Osteoblast (primary cell): ENCODE measurements at regions not wholly inside any gene's neighbourhood (a gene's known extent, or its start where the extent isn't known, plus 50 kb on each side); places are given as distances from the start of the nearest gene placed in this dataset.

Source experiments
- DNase-seq: peaks from one replicate; pipeline ENCODE4 v3.0.0; 2011; ENCODE audit warnings: low spot score, mixed read lengths; ENCODE audit not compliant: insufficient read length; ENCODE audit errors: missing footprints
- H2AFZ ChIP-seq: 2 replicates; pipeline ENCODE4 v1.6.0; 2011; ENCODE audit warnings: mild to moderate bottlenecking, low read length
- H3K27ac ChIP-seq: 2 replicates; pipeline ENCODE4 v1.5.1; 2011; ENCODE audit warnings: mild to moderate bottlenecking, low read depth, low read length, moderate library complexity
- H3K27me3 ChIP-seq: 2 replicates; pipeline ENCODE4 v1.6.0; 2012; ENCODE audit warnings: mild to moderate bottlenecking, control low read depth, inconsistent platforms, low read length, moderate library complexity; ENCODE audit not compliant: insufficient read depth
- H3K36me3 ChIP-seq: 2 replicates; pipeline ENCODE4 v1.5.1; 2011; ENCODE audit warnings: mild to moderate bottlenecking, low read length, control low read depth, moderate library complexity; ENCODE audit not compliant: insufficient read depth
- H3K4me1 ChIP-seq: 2 replicates; pipeline ENCODE4 v1.5.1; 2011; ENCODE audit warnings: mild to moderate bottlenecking, low read length, control low read depth, moderate library complexity; ENCODE audit not compliant: insufficient read depth
- H3K4me2 ChIP-seq: 2 replicates; pipeline ENCODE4 v1.6.0; 2011; ENCODE audit warnings: mild to moderate bottlenecking, low read length; ENCODE audit not compliant: insufficient read depth
- H3K4me3 ChIP-seq: fragments of 200-600 bp; sonication (generic); 3 replicates; pipeline ENCODE4 v1.5.1; 2012; ENCODE audit warnings: mild to moderate bottlenecking, low read length, inconsistent platforms; ENCODE audit not compliant: insufficient read depth
- H3K79me2 ChIP-seq: 2 replicates; pipeline ENCODE4 v1.6.0; 2012; ENCODE audit warnings: mild to moderate bottlenecking, low read length, control low read depth, inconsistent platforms; ENCODE audit not compliant: insufficient read depth
- H3K9me3 ChIP-seq: 2 replicates; pipeline ENCODE4 v1.5.1; 2011; ENCODE audit warnings: low read depth, low read length, control low read depth
- H4K20me1 ChIP-seq: 2 replicates; pipeline ENCODE4 v1.6.0; 2012; ENCODE audit warnings: mild to moderate bottlenecking, low read length, control low read depth; ENCODE audit not compliant: insufficient read depth
- CTCF ChIP-seq: IDR thresholded peaks from 2 replicates; pipeline ENCODE4 v1.5.1; 2011; ENCODE audit warnings: mild to moderate bottlenecking, low read depth, low read length, moderate library complexity; ENCODE audit errors: extremely low read depth

DNA sequence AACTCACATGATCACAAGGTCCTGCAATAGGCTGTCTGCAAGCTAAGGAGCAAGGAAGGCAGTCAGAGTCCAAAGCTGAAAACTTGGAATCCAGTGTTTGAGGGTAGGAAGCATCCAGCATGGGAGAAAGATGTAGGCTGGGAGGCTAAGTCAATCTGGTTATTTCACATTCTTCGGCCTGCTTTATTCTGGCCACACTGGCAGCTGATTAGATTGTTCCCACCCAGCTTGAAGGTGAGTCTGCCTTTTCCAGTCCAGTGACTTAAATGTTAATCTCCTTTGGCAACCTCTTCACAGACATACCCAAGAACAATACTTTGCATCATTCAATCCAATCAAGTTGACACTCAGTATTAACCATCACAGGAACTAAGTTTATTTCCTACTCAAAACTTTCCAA lies 453.4 kb downstream of the TLE4 start:
- no peak for DNase-seq
- no peak for TF ChIP-seq CTCF
- Histone ChIP-seq H3K9me3 (no peaks in the 10 kb centered on the region), H3K4me3 (no peak overlapping the region), H4K20me1 (no peaks in the 10 kb centered on the region), H2AFZ (no peak overlapping the region), H3K79me2 (no peaks in the 10 kb centered on the region), H3K4me1 (no peaks in the 10 kb centered on the region), H3K36me3 (no peaks in the 10 kb centered on the region), H3K27me3 (no peaks in the 10 kb centered on the region), H3K27ac (no peak overlapping the region), H3K4me2 (no peak overlapping the region)

DNA sequence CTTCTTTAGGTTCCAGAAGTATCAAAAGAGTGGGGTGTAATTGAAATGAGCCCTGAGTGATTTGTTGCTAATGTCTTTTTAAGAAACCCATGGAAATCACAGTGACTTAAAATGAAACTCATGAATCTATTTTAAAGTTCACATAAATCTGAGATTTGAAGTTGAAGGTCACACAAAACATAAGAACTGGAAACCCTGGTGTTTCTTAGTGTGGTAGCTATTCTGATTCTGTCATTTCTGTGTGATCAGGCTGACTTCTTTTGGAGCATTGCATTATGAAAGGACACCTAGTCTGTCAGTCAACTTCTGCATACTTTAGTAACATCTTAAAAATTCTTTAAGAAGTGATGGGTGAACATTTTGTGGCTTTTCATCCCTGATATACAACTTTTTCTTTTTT lies 448.8 kb downstream of the TLE4 start:
- Histone ChIP-seq H3K36me3 (no peaks in the 10 kb centered on the region), H3K4me2 (no peak overlapping the region), H3K79me2 (no peaks in the 10 kb centered on the region), H3K27me3 (no peaks in the 10 kb centered on the region), H3K4me3 (no peak overlapping the region), H3K9me3 (no peaks in the 10 kb centered on the region), H3K4me1 (no peaks in the 10 kb centered on the region), H2AFZ (no peak overlapping the region), H4K20me1 (no peaks in the 10 kb centered on the region), H3K27ac (no peak overlapping the region)
- no peak for TF ChIP-seq CTCF
- no peak for DNase-seq

DNA sequence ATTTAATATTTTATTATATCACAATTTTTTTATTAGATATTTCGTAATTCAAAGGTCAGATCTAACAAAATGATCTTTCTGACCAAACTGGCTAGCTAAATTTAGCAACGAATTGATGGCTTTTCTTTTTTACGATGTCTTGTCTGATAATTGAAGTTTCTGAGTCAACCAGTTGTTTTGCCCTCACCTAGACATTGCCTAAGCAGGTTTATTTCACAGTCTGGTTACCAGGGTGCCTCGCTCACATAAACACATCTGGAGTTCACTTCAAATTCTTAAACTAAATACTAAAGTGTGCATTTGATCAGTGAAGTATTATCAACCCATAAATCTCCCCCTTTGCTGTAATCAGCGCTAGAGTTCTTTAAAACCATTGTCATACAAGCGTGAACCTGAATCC lies 448.3 kb downstream of the TLE4 start:
- Histone ChIP-seq H3K4me2 (no peak overlapping the region), H3K36me3 (no peaks in the 10 kb centered on the region), H3K27me3 (no peaks in the 10 kb centered on the region), H3K4me1 (no peaks in the 10 kb centered on the region), H2AFZ (no peak overlapping the region), H3K79me2 (no peaks in the 10 kb centered on the region), H3K4me3 (no peak overlapping the region), H3K9me3 (no peaks in the 10 kb centered on the region), H4K20me1 (no peaks in the 10 kb centered on the region), H3K27ac (no peak overlapping the region)
- no peak for TF ChIP-seq CTCF
- DNase-seq = no peak

GRCh38 chr9:80013891-80014290 lies 442.1 kb downstream of the TLE4 start:
- no peaks in the 10 kb centered on the region for H3K36me3 ChIP-seq
- no peak for TF ChIP-seq CTCF
- no peaks in the 10 kb centered on the region for H3K79me2 ChIP-seq
- no peak overlapping the region for H2AFZ ChIP-seq
- no peak for DNase-seq
- no peaks in the 10 kb centered on the region for H3K4me1 ChIP-seq
- no peaks in the 10 kb centered on the region for H3K27me3 ChIP-seq
- H4K20me1 ChIP-seq = no peaks in the 10 kb centered on the region
- H3K27ac ChIP-seq = no peak overlapping the region
- no peak overlapping the region for H3K4me2 ChIP-seq
- H3K4me3 ChIP-seq = no peak overlapping the region
- no peaks in the 10 kb centered on the region for H3K9me3 ChIP-seq
